NCI-H2171 (cell line): ENCODE measurements at regions not wholly inside any gene's neighbourhood (a gene's known extent, or its start where the extent isn't known, plus 50 kb on each side); places are given as distances from the start of the nearest gene placed in this dataset.

Experiments used
- DNase-seq: peaks from one replicate; lab custom pipeline; 2025; lab: John Stamatoyannopoulos, UW

- DNase-seq, result no peak
Observed at GRCh38 chr2:64221935-64222334, 77.7 kb upstream of the PELI1 start.

- DNase-seq, result no peak
Observed at GRCh38 chr2:64222351-64222750, 78.1 kb upstream of the PELI1 start.

DNA sequence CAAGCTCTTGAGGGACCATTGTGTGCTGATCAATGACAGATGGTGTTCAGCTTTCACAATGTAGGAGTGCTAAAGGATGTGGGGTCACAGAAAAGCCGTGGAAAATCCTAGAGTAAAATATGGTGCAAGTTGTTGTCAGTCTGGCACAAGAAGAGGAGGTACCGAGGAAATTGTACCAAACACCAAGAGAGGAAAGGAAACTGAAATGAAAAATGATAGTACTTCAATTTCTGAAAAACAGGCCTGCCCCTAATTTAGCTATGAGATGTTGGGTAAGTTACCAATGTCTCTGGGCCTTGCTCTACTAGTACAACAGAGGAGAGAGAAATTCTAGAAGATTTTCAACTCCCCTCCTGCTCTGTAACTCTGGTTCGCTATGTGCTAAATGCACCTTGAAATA lies 78.8 kb upstream of the PELI1 start:
- no peak for DNase-seq

- DNase-seq, result no peak
Observed at GRCh38 chr2:64225491-64225890, 81.3 kb upstream of the PELI1 start.

GRCh38 chr2:64226611-64227010 lies 82.4 kb upstream of the PELI1 start:
- DNase-seq, result no peak

- no peak for DNase-seq
Observed at GRCh38 chr2:64227603-64228125, 83.4 kb upstream of the PELI1 start.

DNA sequence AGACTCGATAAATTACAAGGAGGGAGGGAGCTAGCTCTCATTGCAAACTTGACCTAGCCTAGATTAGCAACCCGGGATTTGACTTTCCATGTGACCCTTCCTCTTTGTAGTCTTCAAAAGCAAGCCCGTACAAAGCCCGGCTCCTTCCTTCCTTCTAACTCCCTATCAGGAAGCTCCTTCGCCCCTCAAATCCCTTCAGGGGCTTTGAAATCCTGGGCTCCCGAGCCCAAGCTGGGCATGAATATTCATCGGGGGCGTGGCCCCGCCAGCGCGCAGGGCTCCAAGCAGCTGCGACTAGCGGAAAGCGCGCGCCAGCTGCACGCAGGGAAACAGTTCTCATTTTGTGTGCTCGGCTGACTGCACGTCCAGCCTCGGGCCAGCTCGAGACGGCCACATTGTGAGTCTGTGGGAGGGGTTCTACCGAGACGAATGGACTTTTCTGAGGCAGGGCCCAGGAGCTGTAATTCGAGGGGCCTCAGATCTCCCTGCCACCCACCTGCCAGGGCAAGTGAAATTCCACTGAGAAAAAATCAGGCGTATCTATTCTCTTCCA lies 84.0 kb upstream of the PELI1 start:
- peak; percentile 37 for DNase-seq

DNA sequence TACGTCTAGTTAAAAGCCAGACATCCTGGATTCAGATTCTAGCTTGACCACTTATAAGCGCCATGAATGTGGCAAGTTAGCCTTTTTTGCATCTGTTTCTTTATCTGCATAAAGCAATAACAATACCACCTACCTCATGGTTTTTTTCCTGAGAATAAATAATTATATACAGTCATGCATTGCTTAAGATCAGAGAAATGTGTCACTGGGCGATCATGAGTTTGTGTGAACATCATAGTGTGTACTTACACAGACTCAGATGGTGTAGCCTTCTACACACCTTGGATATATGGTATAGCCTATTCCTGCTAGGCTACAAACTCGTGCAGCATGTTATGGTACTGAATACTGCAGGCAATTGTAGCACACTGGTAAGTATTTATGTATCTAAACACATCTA lies 84.7 kb upstream of the PELI1 start:
- DNase-seq, result no peak

- DNase-seq, result no peak
Observed at GRCh38 chr2:64230540-64230939, 86.3 kb upstream of the PELI1 start.

- DNase-seq, result no peak
Observed at GRCh38 chr2:64232266-64232665, 88.0 kb upstream of the PELI1 start.

DNA sequence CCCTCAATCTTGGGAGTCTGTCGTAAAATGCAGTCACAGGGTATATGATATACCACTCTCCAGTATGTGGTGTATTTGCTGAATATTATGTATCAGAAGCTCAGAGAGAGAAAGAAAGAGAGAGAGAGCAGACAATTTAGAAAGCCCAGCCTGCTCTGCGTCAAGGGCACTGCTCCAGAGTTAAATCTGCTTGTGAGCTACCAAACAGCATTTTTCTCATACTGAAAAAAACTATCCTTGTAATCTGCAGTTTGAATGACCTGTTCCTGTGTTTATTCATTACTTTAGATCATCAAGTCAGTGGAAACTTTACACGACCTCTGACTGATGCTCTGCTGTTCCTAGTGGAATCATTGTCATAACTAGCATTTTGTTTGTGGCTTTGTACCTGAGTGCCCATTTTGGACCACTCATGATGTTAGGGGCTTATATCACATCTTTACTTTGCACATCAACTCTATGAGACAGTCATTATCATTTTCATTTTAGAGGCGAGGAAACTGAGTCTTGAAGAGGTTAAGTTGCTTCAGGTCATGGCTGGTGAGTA lies 89.2 kb upstream of the PELI1 start:
- DNase-seq, result no peak

- no peak for DNase-seq
Observed at GRCh38 chr2:64234150-64234549, 89.9 kb upstream of the PELI1 start.

GRCh38 chr2:64234785-64235184 lies 90.6 kb upstream of the PELI1 start:
- no peak for DNase-seq

- DNase-seq, result no peak
Observed at GRCh38 chr2:64237266-64237665, 93.0 kb upstream of the PELI1 start.

GRCh38 chr2:64238799-64239198 lies 94.6 kb upstream of the PELI1 start:
- no peak for DNase-seq

DNA sequence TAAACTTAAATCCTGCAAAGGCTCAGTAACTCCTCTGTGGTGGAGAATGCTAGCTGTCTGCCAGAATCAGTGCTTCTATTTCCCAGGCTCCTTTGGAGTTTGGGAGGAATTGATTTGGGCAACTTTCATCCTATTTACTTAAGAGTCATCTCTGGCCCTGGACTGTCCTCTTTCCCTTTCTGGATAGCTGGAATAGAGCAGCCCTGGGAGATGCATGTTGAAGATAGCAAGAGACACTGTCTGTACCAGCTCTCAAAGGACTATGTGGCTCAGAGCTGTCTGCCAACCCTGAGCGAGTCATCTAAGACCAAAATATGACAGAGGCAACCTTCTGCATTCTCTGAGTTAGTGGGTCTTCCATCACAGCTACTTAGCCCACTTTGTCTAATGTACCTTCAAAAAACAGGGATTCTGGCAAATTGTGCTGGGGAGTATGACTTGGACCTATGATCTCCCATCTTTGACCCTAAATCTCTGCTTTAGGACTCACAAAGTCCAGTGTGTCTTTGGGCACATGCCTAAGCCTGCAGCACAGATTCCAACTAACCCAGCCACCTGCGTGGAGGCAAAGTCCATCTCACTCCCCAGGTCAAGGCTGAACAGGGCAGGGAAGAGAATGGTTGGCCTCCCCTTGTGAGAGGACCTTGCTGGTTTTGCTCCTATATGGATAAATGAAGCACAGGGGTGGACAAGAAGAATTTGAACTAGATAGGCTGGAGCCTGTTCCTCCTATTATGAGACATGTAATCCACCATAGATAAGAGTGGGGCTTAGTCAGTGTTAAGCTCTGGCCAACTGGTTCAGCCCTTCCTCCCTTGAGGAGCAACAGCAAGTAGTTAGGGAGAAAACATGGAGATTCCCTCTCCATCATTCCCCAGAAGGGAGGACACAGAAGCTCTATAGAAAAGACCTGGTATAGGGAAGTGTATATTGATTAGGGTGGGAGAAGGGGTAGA lies 99.1 kb upstream of the PELI1 start:
- no peak for DNase-seq

- no peak for DNase-seq
Observed at GRCh38 chr2:64244037-64244416, 99.8 kb upstream of the PELI1 start.

DNA sequence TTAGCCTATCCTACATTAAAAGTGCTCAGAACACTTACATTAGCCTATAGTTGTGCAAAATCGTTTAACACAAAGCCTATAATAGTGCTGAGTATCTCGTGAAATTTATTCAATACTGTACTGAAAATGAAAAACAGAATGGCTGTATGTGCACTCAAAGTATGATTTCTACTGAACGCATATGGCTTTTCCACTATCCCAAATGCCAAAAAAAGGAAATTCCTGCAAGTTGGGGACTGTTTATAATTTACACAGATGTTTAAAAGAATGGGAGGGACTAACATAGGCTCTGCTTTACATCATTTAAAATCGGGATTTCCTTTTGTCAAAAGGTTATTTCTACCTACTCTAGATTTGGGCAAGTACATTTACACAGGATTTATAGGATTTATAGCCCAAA lies 101.4 kb upstream of the PELI1 start:
- DNase-seq, result no peak

DNA sequence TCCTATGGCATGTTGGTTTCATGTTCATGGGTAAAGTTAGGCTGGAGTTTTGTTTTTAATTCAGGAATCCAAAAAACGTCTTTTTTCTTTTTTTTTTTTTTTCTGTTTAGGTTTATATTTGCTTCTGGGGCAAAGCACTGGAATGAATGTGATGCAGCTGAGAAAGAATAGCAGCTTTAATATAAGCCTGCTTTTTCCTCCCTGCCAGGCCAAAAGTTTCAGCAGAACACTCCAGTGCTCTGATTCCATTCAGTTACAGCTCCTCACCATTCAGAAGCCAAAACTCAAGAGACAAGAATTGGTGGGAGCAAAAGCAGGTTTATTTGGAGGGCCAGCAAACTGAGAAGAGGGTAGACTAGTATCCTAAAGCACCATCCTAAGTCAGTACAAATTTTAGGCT lies 102.7 kb upstream of the PELI1 start:
- no peak for DNase-seq

DNA sequence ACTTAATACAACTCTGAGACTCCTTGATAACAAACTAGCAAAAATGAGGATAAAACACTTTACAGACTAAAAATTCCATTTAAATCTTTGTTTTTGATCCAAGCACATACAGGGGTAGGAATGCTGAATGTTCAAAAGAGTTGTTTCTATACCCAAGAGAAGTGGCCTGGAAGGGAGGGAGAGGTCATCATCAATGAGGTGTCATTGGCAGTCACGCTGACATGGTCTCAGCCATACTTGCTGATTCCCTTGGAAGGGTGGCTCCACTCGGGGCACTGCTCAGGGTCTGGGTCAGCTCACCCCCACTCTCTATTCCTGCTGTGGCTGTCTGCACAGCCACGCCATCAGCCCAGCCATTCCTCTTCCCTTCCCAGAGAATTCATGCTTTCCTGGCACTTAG lies 105.2 kb upstream of the PELI1 start:
- no peak for DNase-seq

- DNase-seq, result no peak
Observed at GRCh38 chr2:64250063-64250462, 105.8 kb upstream of the PELI1 start.

- no peak for DNase-seq
Observed at GRCh38 chr2:64250751-64251423, 106.7 kb upstream of the PELI1 start.
